DOHH2 (cell line): ENCODE measurements at regions not wholly inside any gene's neighbourhood (a gene's known extent, or its start where the extent isn't known, plus 50 kb on each side); places are given as distances from the start of the nearest gene placed in this dataset.

Source experiments
- H3F3A ChIP-seq: fragments of 200-600 bp; sonication (generic), shearing (Covaris generic); 2 replicates; pipeline ENCODE4 v1.6.0; 2016; ENCODE audit warnings: antibody characterized with exemption, mild to moderate bottlenecking; ENCODE audit not compliant: control insufficient read depth, insufficient read depth
- H3K27ac ChIP-seq: fragments of 200-600 bp; sonication (generic); 2 replicates; pipeline ENCODE4 v1.5.1; 2014; ENCODE audit warnings: low read depth, mild to moderate bottlenecking, low read length, moderate library complexity
- H3K27me3 ChIP-seq: fragments of 200-600 bp; sonication (generic); 2 replicates; pipeline ENCODE4 v1.6.1; 2014; ENCODE audit warnings: mild to moderate bottlenecking, low read length, mixed read lengths; ENCODE audit not compliant: control insufficient read depth
- H3K36me3 ChIP-seq: fragments of 200-600 bp; sonication (generic); 2 replicates; pipeline ENCODE4 v1.6.1; 2014; ENCODE audit warnings: mild to moderate bottlenecking, low read length, moderate library complexity, mixed read lengths; ENCODE audit not compliant: control insufficient read depth
- H3K4me1 ChIP-seq: fragments of 200-600 bp; sonication (generic); 2 replicates; pipeline ENCODE4 v1.6.1; 2014; ENCODE audit warnings: mild to moderate bottlenecking, low read length, mixed read lengths; ENCODE audit not compliant: control insufficient read depth
- H3K4me2 ChIP-seq: fragments of 200-600 bp; sonication (generic); 2 replicates; pipeline ENCODE4 v1.6.0; 2014; ENCODE audit warnings: mild to moderate bottlenecking, low read length, moderate library complexity
- H3K4me3 ChIP-seq: fragments of 200-600 bp; sonication (generic); 2 replicates; pipeline ENCODE4 v1.5.1; 2014; ENCODE audit warnings: mild to moderate bottlenecking, low read length, mixed read lengths
- H3K79me2 ChIP-seq: fragments of 200-600 bp; sonication (generic); 2 replicates; pipeline ENCODE4 v1.6.1; 2014; ENCODE audit warnings: mild to moderate bottlenecking, low read length, mixed read lengths; ENCODE audit not compliant: control insufficient read depth
- H3K9me2 ChIP-seq: fragments of 200-600 bp; sonication (generic); replicated peaks from 2 replicates; pipeline ENCODE4 v1.6.1; 2014; ENCODE audit warnings: mild to moderate bottlenecking, low read length, mixed read lengths; ENCODE audit not compliant: control insufficient read depth
- H3K9me3 ChIP-seq: fragments of 200-600 bp; sonication (generic); 2 replicates; pipeline ENCODE4 v1.6.1; 2014; ENCODE audit warnings: antibody characterized with exemption, low read length, mixed read lengths; ENCODE audit not compliant: control insufficient read depth, insufficient read depth
- H4K20me1 ChIP-seq: fragments of 200-600 bp; sonication (generic); 2 replicates; pipeline ENCODE4 v1.6.0; 2014; ENCODE audit warnings: low read depth, mild to moderate bottlenecking, antibody characterized with exemption, low read length, moderate library complexity; ENCODE audit not compliant: control insufficient read depth, insufficient read depth
- EZH2phosphoT487 ChIP-seq: fragments of 200-600 bp; sonication (generic); IDR thresholded peaks from 2 replicates; pipeline ENCODE4 v1.6.1; 2017; ENCODE audit warnings: borderline replicate concordance, mild to moderate bottlenecking, antibody characterized with exemption, low read length, moderate library complexity, mixed read lengths
- TF ChIP-seq, protein P1 (sequence below): fragments of 200-600 bp; sonication (generic); IDR thresholded peaks from one replicate; pipeline ENCODE4 v1.5.1; 2014; ENCODE audit warnings: antibody characterized with exemption, mild to moderate bottlenecking, low read depth, low read length; ENCODE audit not compliant: poor library complexity, severe bottlenecking

DNA sequence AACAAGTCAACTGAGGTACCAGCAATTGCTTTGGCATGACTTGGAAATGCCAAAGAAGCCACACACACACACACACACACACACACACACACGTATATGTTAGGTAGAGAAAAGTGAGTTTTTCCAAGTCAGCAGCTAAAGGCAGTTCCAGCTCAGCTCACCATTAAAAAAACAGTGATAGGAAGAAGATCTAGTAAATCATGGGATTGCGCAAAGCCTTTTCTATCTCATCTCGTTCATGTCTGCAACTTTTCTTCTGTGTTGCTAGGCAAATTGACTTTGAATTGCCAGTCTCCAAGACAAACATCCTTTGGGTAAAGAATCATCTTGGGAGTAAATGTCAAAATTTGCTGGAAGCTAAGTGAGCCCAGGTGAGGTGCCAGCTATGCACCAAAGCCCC lies 500.1 kb downstream of the ENC1 start:
- no peaks in the 10 kb centered on the region for H3K36me3 ChIP-seq
- no peak overlapping the region for H3K4me3 ChIP-seq
- no peak overlapping the region for H3K4me2 ChIP-seq
- TF ChIP-seq EZH2phosphoT487, result no peak
- TF ChIP-seq, protein P1, sequence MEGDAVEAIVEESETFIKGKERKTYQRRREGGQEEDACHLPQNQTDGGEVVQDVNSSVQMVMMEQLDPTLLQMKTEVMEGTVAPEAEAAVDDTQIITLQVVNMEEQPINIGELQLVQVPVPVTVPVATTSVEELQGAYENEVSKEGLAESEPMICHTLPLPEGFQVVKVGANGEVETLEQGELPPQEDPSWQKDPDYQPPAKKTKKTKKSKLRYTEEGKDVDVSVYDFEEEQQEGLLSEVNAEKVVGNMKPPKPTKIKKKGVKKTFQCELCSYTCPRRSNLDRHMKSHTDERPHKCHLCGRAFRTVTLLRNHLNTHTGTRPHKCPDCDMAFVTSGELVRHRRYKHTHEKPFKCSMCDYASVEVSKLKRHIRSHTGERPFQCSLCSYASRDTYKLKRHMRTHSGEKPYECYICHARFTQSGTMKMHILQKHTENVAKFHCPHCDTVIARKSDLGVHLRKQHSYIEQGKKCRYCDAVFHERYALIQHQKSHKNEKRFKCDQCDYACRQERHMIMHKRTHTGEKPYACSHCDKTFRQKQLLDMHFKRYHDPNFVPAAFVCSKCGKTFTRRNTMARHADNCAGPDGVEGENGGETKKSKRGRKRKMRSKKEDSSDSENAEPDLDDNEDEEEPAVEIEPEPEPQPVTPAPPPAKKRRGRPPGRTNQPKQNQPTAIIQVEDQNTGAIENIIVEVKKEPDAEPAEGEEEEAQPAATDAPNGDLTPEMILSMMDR, result no peak
- H3K27ac ChIP-seq, result no peak overlapping the region
- no peaks in the 10 kb centered on the region for H4K20me1 ChIP-seq
- H3K79me2 ChIP-seq, result no peaks in the 10 kb centered on the region
- H3K27me3 ChIP-seq, result peaks cover 10% of the 10 kb centered on the region; the same call in 1 of the 2 replicates
- no peaks in the 10 kb centered on the region for H3F3A ChIP-seq
- H3K9me2 ChIP-seq, result no peaks in the 10 kb centered on the region
- H3K9me3 ChIP-seq, result no peaks in the 10 kb centered on the region
- H3K4me1 ChIP-seq, result no peaks in the 10 kb centered on the region

DNA sequence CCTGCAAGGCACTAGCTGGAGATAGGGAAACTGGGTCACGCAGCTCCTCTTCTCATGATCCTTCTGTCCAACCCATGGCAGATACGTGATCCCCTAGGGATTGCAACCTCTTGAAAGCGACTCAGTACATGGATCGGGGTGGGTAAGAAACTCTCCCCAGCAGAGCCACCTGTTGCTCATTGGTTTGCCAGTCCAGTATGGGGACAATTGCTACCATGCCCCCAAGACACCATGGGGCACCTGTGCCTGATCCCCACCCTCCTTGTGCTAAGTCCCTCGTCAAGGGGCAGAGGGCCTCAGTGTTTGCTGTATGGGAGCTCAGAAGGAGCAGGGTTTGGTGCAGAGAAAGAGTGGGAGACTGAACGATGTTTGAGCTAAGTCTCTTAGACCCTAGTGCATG lies 500.9 kb downstream of the ENC1 start:
- H3K4me1 ChIP-seq, result no peaks in the 10 kb centered on the region
- no peaks in the 10 kb centered on the region for H3K9me3 ChIP-seq
- H3K9me2 ChIP-seq, result no peaks in the 10 kb centered on the region
- H3F3A ChIP-seq, result no peaks in the 10 kb centered on the region
- no peaks in the 10 kb centered on the region for H3K79me2 ChIP-seq
- no peaks in the 10 kb centered on the region for H4K20me1 ChIP-seq
- H3K27me3 ChIP-seq, result peaks cover 10% of the 10 kb centered on the region; the same call in 1 of the 2 replicates
- H3K27ac ChIP-seq, result no peak overlapping the region
- no peak overlapping the region for H3K4me3 ChIP-seq
- no peaks in the 10 kb centered on the region for H3K36me3 ChIP-seq
- H3K4me2 ChIP-seq, result no peak overlapping the region
- TF ChIP-seq, protein P1, result no peak
- TF ChIP-seq EZH2phosphoT487, result no peak

DNA sequence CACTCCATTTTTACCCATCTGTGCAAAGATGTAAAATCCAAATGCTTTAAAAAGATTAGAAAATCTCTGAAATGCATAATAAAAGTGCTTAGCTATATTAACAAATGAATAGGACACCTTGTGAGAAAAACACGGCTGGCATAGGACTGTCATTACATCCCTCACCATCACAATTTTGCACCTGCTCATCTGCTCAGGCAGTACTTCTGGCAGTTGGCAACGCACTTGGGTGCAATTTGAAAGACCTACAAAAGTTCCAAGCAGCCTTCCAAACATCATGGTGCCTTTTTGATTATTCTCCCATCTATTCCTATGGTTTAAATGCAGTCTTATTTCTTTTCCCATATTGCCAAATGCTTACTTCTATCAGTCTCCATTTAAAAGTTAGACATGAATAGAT lies 501.8 kb downstream of the ENC1 start:
- Histone ChIP-seq H3K4me3 (no peak overlapping the region), H3K4me2 (no peak overlapping the region), H3K27me3 (peaks cover 10% of the 10 kb centered on the region; the same call in 1 of the 2 replicates), H3K9me3 (no peaks in the 10 kb centered on the region), H3K36me3 (no peaks in the 10 kb centered on the region), H4K20me1 (no peaks in the 10 kb centered on the region), H3K9me2 (no peaks in the 10 kb centered on the region), H3K79me2 (no peaks in the 10 kb centered on the region), H3K4me1 (no peaks in the 10 kb centered on the region), H3F3A (no peaks in the 10 kb centered on the region), H3K27ac (no peak overlapping the region)
- TF ChIP-seq, protein P1, result no peak
- no peak for TF ChIP-seq EZH2phosphoT487
